Activated CD4-positive, alpha-beta T cell treated with anti-CD3 and anti-CD28 coated beads, Interleukin-2, amount 50 U/mL, for 48 hours (primary cell): ENCODE measurements at regions not wholly inside any gene's neighbourhood (a gene's known extent, or its start where the extent isn't known, plus 50 kb on each side); places are given as distances from the start of the nearest gene placed in this dataset.
A peak's percentile ranks its signal among the peaks of the same experiment; 100 is the strongest.

Experiments
- DNase-seq, 2 experiments: peaks; one replicate each; pipeline ENCODE4 v3.0.0-alpha.2; 2020

- no peak for DNase-seq
These were observed 64.5 kb downstream of the COPS8 start for GRCh38 chr2:237150186-237150585.

- DNase-seq = no peak
These were observed 65.2 kb downstream of the COPS8 start for GRCh38 chr2:237150831-237151375.

GRCh38 chr2:237152361-237152760 lies 66.7 kb downstream of the COPS8 start:
- DNase-seq = no peak

- no peak for DNase-seq
These were observed 67.5 kb downstream of the COPS8 start for GRCh38 chr2:237153181-237153580.

- peak; percentile 56 to 61 for DNase-seq
These were observed 68.5 kb downstream of the COPS8 start for GRCh38 chr2:237154082-237154638.

- peak; percentile 41 to 57 for DNase-seq
These were observed 69.5 kb downstream of the COPS8 start for GRCh38 chr2:237154884-237155851.

GRCh38 chr2:237156031-237156856 lies 70.6 kb downstream of the COPS8 start:
- DNase-seq = peak; percentile 62 to 75

- DNase-seq = no peak
These were observed 71.4 kb downstream of the COPS8 start for GRCh38 chr2:237156857-237157779.

- no peak for DNase-seq
These were observed 72.1 kb downstream of the COPS8 start for GRCh38 chr2:237157780-237158102.

- no peak for DNase-seq
These were observed 72.5 kb downstream of the COPS8 start for GRCh38 chr2:237158194-237158593.

- DNase-seq = no peak
These were observed 73.6 kb downstream of the COPS8 start for GRCh38 chr2:237159006-237159911.

GRCh38 chr2:237160271-237160919 lies 74.7 kb downstream of the COPS8 start:
- no peak for DNase-seq

- no peak for DNase-seq
These were observed 75.5 kb downstream of the COPS8 start for GRCh38 chr2:237161189-237161588.

- no peak for DNase-seq
These were observed 77.3 kb downstream of the COPS8 start for GRCh38 chr2:237162959-237163358.

GRCh38 chr2:237164474-237165042 lies 78.9 kb downstream of the COPS8 start:
- DNase-seq = no peak

- no peak for DNase-seq
These were observed 80.0 kb downstream of the COPS8 start for GRCh38 chr2:237165405-237166276.

GRCh38 chr2:237167038-237167437 lies 81.3 kb downstream of the COPS8 start:
- DNase-seq = no peak

GRCh38 chr2:237167934-237168333 lies 82.2 kb downstream of the COPS8 start:
- no peak for DNase-seq

GRCh38 chr2:237170020-237170419 lies 84.3 kb downstream of the COPS8 start:
- DNase-seq = no peak
